H4 (cell line): ENCODE measurements at regions not wholly inside any gene's neighbourhood (a gene's known extent, or its start where the extent isn't known, plus 50 kb on each side); places are given as distances from the start of the nearest gene placed in this dataset.
A peak's percentile ranks its signal among the peaks of the same experiment; 100 is the strongest.

ENCODE experiments used
- DNase-seq: peaks from one replicate; pipeline ENCODE4 v3.0.0-alpha.2; 2015; ENCODE audit warnings: low spot score

DNA sequence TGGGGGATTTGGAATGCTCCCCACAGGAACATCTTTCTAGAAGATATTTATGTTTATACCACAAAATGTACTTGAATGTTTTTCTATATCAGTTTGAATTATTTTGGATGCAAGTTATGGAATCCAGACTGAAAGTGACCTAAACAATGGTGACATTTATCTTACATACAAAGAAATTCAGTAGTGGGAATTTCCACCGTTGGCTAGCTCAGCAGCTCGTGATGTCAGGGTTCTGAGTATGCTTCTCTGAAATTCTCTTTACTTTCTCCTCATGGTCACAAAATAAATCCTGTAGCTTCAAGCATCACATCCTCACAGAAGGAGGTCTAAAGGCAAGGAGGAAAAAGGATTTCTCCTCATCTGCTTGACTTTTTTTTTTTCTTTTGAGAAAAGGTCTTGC is 105.3 kb downstream of the AKAIN1 start:
- no peak for DNase-seq

- no peak for DNase-seq
These were observed 121.8 kb downstream of the AKAIN1 start for GRCh38 chr18:5075297-5075696.

GRCh38 chr18:5073026-5073944 is 123.8 kb downstream of the AKAIN1 start:
- DNase-seq: peak; percentile 50

- no peak for DNase-seq
These were observed 128.2 kb downstream of the AKAIN1 start for GRCh38 chr18:5068851-5069250.

GRCh38 chr18:5066380-5066977 is 130.6 kb downstream of the AKAIN1 start:
- DNase-seq: no peak

DNA sequence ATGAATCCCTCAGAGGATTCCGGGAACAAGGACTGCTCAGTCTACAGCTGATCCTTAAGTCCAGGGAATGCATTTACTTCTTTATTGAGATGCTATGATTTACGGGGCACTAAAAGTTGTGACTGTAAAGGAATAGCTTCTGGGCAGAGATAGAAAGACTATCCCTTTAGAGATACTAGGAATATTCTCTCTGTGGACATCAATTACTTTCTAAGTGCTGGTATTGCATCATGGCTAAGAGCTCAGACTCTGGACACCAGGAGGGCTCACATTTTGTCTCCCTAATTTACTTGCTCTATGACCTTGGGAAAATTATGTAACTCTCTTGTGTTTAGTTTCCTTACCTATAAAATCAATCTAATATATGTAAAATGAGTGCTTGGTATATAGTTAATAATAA is 131.4 kb downstream of the AKAIN1 start:
- no peak for DNase-seq

DNA sequence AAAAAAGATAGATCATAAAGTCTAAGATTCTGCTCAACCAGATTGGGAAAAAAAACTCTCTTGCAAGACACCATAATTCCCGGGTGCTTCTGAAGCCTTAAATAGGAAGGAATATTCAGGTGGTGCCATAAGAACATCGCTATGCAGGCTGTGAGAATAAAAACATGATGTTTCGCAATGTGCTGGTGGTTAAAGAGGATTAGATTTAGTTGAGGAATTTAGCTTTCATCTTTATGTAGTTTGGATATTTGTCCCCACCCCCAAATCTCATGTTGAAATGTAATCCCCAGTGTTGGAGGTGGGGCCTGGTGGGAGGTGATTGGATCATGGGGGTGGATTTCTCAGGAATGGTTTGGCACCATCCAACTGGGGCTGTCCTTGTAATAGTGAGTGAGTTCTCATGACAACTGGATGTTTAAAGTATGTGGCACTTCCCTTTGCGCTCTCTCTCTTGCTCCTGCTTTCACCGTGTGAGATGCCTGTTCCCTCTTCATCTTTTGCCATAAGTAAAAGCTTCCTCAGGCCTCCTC is 132.2 kb downstream of the AKAIN1 start:
- DNase-seq: no peak

DNA sequence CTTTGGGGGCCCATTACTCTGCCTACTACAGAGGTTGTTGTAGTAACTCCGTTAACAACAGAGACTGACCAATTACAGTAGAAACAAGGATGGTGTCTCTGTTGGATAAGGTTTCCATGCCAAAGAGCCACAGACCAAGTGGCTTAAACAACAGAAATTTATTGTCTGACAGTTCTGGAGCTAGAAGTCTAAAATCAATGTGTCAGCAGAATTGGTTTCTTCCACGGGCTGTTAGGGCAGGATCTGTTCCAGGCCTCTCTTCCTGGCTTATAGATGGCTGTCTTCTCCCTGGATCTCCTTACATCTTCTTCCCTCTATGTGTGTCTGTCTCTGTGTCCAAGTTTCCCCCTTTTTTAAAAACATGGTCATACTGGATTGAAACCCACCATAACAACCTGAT is 135.3 kb downstream of the AKAIN1 start:
- no peak for DNase-seq

DNA sequence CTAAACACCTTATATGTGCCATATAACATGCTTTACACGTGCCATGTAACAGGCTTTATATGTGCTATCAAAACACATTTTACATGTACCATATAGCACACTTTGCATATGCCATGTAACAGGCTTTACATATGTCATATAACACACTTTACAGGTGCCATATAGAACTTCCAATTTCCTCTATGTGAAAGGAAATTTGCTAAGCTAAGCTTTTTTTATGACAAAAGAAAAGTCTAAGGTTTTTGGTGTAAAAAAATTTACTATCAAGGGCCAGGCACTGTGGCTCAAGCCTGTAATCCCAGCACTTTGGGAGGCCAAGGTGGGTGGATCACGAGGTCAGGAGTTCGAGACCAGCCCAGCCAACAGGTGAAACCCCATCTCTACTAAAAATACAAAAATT is 136.5 kb downstream of the AKAIN1 start:
- no peak for DNase-seq

DNA sequence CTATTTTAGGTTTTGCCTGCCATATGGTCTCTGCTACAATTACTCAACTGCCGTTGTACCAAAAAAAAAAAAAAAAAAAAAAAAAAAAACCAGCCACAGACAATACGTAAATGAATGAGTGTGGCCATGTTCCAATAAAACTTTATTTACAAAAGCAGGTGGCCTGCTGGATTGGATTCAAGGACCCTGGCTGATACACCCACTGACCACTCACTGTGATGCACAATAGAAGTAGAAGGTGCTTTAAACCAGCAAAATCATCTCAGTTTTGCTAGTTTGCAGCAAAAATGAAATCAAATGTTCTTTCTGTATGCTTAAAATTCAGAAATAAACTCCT is 137.4 kb downstream of the AKAIN1 start:
- DNase-seq: no peak

GRCh38 chr18:5058768-5059695 is 138.0 kb downstream of the AKAIN1 start:
- DNase-seq: peak; percentile 9

- DNase-seq: peak; percentile 48
These were observed 139.4 kb downstream of the AKAIN1 start for GRCh38 chr18:5057386-5058348.

GRCh38 chr18:5052491-5052890 is 144.6 kb downstream of the AKAIN1 start:
- no peak for DNase-seq

GRCh38 chr18:5051207-5051606 is 145.8 kb downstream of the AKAIN1 start:
- DNase-seq: no peak

DNA sequence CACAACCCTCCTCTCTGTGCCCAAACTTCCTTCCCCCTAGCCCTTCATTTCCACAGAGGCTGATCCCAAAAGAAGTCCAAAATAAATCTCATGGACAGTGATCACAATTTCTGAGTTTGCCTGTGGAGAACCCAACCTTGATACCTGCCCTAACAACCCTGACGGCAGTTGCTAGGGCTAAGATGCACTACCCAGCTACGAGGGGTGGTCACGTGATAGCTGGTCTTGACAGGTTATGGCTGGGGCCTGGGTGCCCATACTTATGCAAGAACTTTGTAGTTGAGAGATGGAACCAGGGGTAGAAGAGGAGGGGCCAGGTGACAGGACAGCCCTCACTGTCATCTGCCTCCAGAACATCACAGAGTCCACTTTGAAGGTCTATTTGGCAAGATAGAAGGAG is 147.9 kb downstream of the AKAIN1 start:
- DNase-seq: no peak

GRCh38 chr18:5040476-5040875 is 156.6 kb downstream of the AKAIN1 start:
- no peak for DNase-seq

GRCh38 chr18:5036523-5036922 is 160.5 kb downstream of the AKAIN1 start:
- no peak for DNase-seq

DNA sequence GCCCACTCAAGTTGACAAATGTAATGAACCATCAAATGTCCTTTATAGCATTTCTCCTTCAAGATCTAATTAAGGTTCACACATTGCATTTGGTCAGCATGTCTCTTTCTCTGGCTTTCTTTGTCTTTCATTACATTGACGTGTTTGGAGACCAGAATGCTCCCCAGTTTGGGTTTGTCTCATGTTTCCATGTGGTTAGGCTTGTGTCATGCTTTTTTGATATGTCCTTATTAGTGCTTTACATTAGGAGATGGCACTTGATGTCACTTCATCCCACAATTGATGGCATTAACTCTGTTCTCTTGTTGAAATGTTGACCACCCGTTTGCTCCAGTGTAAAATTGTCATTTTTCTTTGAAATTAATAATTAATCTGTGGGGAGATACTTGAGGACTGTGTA is 165.8 kb downstream of the AKAIN1 start:
- DNase-seq: no peak

- DNase-seq: no peak
These were observed 166.4 kb downstream of the AKAIN1 start for GRCh38 chr18:5030636-5031035.

DNA sequence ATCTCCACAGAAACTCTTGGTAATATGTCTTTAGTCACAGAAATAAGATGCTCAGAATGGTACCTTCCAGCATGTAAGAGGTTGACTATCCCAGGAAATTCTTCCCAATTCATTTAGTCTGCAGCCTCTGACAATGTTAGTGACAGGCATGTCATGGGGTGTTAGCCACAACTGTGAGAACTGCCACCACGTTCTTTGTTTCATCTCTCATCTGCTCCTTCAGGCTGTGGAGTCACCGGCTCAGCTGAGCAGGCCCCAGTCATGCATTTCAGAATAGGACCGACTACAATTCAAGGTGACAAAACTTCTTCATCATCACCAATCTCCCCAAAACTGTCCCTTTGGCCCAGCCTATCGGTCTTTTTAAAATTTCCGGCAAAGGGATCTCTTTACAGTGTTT is 167.5 kb downstream of the AKAIN1 start:
- DNase-seq: no peak

DNA sequence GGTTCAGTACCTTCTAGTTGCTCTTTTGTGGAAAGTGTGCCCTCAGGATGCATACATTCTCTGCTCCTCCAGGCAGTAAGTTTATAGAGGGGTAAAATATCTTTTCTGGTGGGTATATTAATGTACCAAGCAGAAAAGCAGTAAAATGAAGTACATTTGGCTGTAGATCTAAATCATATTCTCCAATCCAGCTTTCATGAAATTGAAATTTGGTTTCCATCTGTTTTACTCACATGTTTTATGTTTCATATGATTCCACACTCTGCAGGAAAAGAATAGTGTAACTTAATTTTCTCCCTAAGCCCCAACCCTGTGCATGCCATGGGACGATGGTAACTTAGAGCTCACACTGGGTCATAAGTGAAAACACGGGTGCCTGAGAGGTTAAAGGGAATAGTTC is 172.3 kb downstream of the AKAIN1 start:
- DNase-seq: no peak
